Ascending aorta (tissue), 2 donors: ENCODE measurements at regions not wholly inside any gene's neighbourhood (a gene's known extent, or its start where the extent isn't known, plus 50 kb on each side); places are given as distances from the start of the nearest gene placed in this dataset.

Experiments used
- DNase-seq, 2 donors: peaks; one replicate each; pipeline ENCODE4 v3.0.0-alpha.2; 2019; ENCODE audit warnings: low spot score in 2 of 2
- H3K27ac ChIP-seq, 2 donors: fragments of 200-600 bp; sonication (generic); one replicate each; pipeline ENCODE4 v1.5.1; 2016 to 2017; ENCODE audit warnings: mild to moderate bottlenecking in 1 of 2
- H3K27me3 ChIP-seq: fragments of 200-600 bp; sonication (generic); one replicate; pipeline ENCODE4 v1.5.1; 2017
- H3K36me3 ChIP-seq, 2 donors: fragments of 200-600 bp; sonication (generic); one replicate each; pipeline ENCODE4 v1.5.1; 2016
- H3K4me1 ChIP-seq, 2 donors: fragments of 200-600 bp; sonication (generic); one replicate each; pipeline ENCODE4 v1.5.1; 2016 to 2017; ENCODE audit warnings: mild to moderate bottlenecking in 1 of 2
- H3K4me3 ChIP-seq, 2 donors: fragments of 200-600 bp; sonication (generic); one replicate each; pipeline ENCODE4 v1.5.1; 2016 to 2017; ENCODE audit warnings: mild to moderate bottlenecking in 1 of 2
- H3K9me3 ChIP-seq, 2 donors: fragments of 200-600 bp; sonication (generic); one replicate each; pipeline ENCODE4 v1.5.1; 2016
- intact Hi-C: fragments of 100-400 bp; cut with DNase I; formaldehyde crosslinking; loops from one replicate; pipeline ENCODE4 v1.15.1; 2023
- TF ChIP-seq, protein P1 (sequence below), 3 experiments: fragments of 200-600 bp in 2 of 3; fragments of 450-650 bp in 1 of 3; sonication (generic) in 2 of 3; IDR thresholded peaks; one replicate each; pipeline ENCODE4 v1.5.1; 2016 to 2019; ENCODE audit warnings: antibody characterized with exemption in 3 of 3, mild to moderate bottlenecking in 1 of 3, moderate library complexity in 1 of 3

DNA sequence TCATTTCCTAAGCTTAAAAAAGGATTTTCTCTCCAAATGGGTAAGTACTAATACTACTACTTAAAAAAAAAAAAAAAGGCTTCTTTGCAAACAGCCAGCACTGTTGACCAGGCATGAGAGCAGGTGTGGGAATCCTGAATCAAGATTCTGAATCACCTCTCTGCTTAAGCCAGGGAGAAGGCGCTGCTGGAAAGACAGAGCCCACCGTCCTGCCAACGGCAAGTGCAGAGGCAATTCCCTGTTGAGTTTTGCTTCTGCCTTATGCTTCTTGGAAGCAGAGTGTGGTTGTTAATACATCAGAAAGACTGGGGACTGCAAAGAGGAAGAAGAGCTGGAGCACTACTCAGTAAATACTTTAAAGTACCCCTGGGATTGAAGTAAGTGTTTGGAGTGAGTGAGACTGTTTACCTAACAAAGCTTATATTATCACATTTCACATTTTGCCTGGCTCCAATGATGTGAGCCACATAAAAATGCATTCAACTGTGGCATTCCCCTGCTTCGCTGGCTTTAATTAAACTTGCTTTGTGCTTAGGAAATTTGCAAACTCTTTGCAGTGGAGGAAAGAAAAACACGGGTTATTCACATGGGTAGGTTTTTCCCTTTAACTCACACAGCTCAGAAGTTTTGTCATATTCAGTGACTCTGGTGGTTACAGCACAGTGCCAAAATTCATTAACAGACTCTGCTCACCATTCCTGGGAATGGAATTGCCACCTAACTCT, 86.0 kb upstream of the KIF2B start:
- Histone ChIP-seq H3K4me3 (no peak overlapping the region), H3K36me3 (no peaks in the 10 kb centered on the region), H3K27ac (no peak overlapping the region), H3K9me3 (no peaks in the 10 kb centered on the region), H3K27me3 (no peaks in the 10 kb centered on the region), H3K4me1 (no peaks in the 10 kb centered on the region)
- TF ChIP-seq, protein P1, sequence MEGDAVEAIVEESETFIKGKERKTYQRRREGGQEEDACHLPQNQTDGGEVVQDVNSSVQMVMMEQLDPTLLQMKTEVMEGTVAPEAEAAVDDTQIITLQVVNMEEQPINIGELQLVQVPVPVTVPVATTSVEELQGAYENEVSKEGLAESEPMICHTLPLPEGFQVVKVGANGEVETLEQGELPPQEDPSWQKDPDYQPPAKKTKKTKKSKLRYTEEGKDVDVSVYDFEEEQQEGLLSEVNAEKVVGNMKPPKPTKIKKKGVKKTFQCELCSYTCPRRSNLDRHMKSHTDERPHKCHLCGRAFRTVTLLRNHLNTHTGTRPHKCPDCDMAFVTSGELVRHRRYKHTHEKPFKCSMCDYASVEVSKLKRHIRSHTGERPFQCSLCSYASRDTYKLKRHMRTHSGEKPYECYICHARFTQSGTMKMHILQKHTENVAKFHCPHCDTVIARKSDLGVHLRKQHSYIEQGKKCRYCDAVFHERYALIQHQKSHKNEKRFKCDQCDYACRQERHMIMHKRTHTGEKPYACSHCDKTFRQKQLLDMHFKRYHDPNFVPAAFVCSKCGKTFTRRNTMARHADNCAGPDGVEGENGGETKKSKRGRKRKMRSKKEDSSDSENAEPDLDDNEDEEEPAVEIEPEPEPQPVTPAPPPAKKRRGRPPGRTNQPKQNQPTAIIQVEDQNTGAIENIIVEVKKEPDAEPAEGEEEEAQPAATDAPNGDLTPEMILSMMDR (IDR thresholded peaks at IDR 0.05) = no peak
- DNase-seq = no peak
- intact Hi-C loops = no loop called here

DNA sequence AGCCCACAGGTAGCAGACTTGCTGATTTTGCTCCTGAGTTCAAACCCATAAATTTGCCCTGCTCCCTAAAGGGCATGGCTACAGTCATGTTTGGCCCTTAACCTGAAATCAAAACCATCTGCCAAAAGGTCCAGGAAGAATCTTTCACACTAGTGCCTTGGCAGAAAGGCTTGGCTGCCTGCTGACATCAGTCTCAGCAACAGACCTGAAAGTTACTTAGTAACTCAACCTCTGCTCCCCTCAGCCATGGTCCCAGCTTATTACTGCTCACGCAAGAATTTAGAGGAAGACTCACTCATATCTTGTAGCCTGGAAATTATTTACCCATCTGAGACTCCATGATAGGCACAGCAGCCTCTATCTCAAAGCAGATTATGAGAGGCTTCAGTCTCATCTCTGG, 98.0 kb upstream of the KIF2B start:
- Histone ChIP-seq H3K4me3 (no peak overlapping the region), H3K9me3 (no peaks in the 10 kb centered on the region), H3K27me3 (no peaks in the 10 kb centered on the region), H3K4me1 (no peaks in the 10 kb centered on the region), H3K36me3 (no peaks in the 10 kb centered on the region), H3K27ac (no peak overlapping the region)
- TF ChIP-seq, protein P1 (IDR thresholded peaks at IDR 0.05) = no peak
- no peak for DNase-seq
- intact Hi-C loops = no loop called here

DNA sequence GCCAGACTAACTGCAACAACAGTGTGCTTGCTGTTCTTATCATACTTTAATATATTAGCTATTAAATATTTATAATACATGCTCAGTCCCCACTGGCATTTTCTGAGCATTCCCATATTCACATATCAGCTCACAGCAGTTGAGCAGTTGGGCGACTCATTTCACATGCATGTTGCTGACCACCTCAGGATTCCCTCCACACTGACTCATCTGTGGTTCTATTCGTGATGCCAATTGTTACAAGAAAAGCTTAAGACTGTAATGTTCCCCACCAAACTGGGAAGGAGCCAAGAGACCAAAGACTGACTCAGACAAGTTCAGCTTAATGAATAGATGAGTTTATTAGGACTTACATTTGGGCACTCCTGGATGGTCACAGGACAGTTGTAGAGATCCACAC, 100.3 kb upstream of the KIF2B start:
- no peak for DNase-seq
- Histone ChIP-seq H3K9me3 (no peaks in the 10 kb centered on the region), H3K4me1 (no peaks in the 10 kb centered on the region), H3K4me3 (no peak overlapping the region), H3K36me3 (no peaks in the 10 kb centered on the region), H3K27me3 (no peaks in the 10 kb centered on the region), H3K27ac (no peak overlapping the region)
- TF ChIP-seq, protein P1 (IDR thresholded peaks at IDR 0.05) = no peak
- intact Hi-C loops = no loop called here

DNA sequence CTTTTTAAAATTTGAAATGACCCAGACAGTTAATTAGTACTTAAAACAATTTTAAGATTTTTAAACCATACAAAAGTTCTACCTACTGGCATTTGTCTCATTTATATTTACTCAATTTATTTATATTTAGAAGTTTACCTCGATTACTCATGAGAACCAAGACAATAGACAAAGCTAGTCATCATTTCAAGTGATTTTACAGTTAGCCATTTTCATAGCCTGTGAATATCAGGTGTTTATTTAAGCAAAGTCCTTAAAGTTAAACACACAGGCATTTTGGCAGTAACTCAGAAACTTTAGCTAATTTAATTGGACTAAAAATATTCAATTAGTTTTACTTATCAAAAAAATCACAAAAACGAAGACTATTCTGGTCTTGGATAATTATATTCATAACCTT, 101.6 kb upstream of the KIF2B start:
- H3K36me3 ChIP-seq = no peaks in the 10 kb centered on the region
- no peak overlapping the region for H3K4me3 ChIP-seq
- H3K4me1 ChIP-seq = no peaks in the 10 kb centered on the region
- no peak overlapping the region for H3K27ac ChIP-seq
- intact Hi-C loops = no loop called here
- H3K27me3 ChIP-seq = no peaks in the 10 kb centered on the region
- no peaks in the 10 kb centered on the region for H3K9me3 ChIP-seq
- no peak for DNase-seq
- TF ChIP-seq, protein P1 (IDR thresholded peaks at IDR 0.05) = no peak

GRCh38 chr17:53719229-53719628, 103.5 kb upstream of the KIF2B start:
- TF ChIP-seq, protein P1 (IDR thresholded peaks at IDR 0.05) = no peak
- no peak overlapping the region for H3K27ac ChIP-seq
- no peaks in the 10 kb centered on the region for H3K9me3 ChIP-seq
- no peaks in the 10 kb centered on the region for H3K4me1 ChIP-seq
- no peak overlapping the region for H3K4me3 ChIP-seq
- intact Hi-C loops = no loop called here
- H3K27me3 ChIP-seq = no peaks in the 10 kb centered on the region
- DNase-seq = no peak
- H3K36me3 ChIP-seq = no peaks in the 10 kb centered on the region

DNA sequence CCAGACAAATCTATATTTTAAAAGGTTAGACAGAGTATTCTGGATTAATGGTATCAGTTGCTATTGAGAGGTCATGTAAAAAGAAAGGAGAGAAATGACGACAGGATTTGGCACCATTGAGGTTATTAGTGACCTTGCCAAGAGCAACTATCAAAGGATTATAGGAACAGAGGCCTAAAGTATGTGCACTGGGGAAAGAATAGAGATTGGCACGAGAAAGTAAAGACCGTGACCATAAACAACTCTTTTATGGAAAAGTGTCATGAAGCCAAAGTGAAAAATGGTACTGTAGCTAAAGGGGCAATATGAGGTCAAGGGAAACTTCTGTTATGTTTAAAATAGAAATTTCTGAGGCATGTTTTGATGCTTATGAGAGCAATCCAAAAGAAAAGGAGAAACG, 115.2 kb upstream of the KIF2B start:
- intact Hi-C loops = no loop called here
- Histone ChIP-seq H3K27ac (no peak overlapping the region), H3K27me3 (no peaks in the 10 kb centered on the region), H3K4me3 (no peak overlapping the region), H3K36me3 (no peaks in the 10 kb centered on the region), H3K9me3 (no peaks in the 10 kb centered on the region), H3K4me1 (no peaks in the 10 kb centered on the region)
- no peak for DNase-seq
- TF ChIP-seq, protein P1 (IDR thresholded peaks at IDR 0.05) = no peak
